HG02973 (cell line): ENCODE measurements at regions not wholly inside any gene's neighbourhood (a gene's known extent, or its start where the extent isn't known, plus 50 kb on each side); places are given as distances from the start of the nearest gene placed in this dataset.

Experiments used
- ATAC-seq: cut with Tn5 transposase; IDR thresholded peaks from one replicate; pipeline ENCODE4 v1.9.1; 2021; ENCODE audit warnings: moderate library complexity; ENCODE audit not compliant: unreplicated experiment

DNA sequence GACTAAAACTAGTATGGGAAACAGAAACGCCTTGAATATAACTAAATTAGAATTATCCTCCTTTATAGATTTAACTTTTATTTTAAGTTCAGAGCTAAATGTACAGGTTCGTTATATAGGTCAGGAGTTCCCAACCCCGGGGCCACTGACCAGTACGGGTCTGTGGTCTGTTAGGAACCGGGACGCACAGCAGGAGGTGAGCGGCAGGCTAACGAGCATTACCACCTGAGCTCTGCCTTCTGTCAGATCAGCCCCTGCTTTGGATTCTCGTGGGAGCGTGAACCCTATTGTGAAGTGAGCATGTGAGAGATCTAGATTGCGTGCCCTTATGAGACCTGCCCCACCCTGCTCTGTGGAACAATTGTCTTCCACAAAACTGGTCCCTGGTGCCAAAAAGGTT, 51.0 kb downstream of the FAT4 start:
- ATAC-seq: no peak

DNA sequence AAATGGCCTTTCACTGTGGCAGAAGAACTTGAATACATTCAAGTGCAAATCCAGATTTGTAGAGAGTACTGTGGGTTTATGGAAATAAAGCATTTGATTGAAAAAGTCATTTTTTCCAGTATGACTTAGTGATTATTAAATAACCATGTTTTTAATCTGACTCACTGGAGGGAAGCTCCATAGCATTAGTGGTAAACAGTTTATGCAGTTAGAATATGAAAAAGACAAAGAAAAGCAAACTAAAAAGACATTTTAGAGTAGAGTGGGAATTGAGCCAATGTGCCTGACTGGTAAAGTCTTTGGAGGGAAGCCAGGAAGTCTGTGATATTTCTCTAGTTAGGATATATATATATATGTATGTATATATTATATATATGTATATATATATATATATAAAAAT, 53.4 kb downstream of the FAT4 start:
- no peak for ATAC-seq

DNA sequence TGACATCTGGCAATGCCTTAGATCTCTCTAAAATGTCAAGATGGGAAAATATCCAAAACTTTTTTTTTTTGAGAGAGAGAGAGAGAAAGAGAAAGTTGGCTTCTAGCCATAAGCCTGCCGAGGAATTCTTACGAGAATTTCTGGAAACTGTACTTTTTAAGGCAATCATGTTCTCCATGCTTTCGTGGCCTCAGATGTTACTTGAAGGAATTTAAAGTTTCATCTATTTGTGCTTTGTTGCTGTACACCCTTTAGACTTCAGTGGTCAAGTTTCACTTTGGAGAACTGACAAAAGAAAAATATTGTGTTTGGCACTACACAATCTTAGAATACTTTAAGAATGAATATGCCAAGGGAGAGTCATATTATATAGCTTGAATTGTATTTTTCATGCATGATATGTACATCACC, 53.9 kb downstream of the FAT4 start:
- no peak for ATAC-seq

DNA sequence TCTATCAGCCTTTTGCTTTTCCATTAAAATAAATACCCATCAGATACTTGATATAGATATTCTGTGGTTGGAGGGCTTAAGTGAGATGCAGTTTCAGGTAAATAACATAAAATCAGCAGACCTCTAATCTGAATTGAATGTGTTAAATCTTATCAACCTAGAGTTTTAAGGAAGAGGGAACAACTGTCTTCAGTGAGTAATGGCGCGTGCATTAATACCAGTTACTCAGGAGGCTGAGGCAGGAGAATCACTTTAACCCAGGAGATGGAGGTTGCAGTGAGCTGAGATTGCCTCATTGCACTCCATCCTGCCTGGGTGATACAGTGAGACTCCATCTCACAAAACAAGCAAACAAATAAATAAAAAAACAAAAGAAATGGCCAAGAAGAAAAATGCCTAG, 54.3 kb downstream of the FAT4 start:
- ATAC-seq: no peak

DNA sequence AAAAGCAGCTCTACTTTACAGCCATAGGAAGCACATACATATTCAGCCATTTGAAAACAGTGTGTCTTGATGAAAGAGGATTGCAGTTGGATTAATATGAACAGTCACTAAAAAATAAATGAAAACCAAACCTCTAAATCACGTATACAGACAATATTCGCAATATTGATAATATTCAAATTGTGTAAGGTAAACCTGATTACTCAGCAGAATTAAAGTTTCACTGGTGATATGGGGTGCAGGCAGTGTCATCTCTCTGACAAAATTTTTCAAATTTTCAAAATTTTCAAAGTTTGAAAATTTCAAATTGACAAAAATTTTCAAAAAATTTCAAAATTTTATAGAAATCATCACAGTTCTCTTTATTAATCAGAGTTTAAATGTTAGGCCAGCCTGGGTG, 55.7 kb downstream of the FAT4 start:
- ATAC-seq: no peak

DNA sequence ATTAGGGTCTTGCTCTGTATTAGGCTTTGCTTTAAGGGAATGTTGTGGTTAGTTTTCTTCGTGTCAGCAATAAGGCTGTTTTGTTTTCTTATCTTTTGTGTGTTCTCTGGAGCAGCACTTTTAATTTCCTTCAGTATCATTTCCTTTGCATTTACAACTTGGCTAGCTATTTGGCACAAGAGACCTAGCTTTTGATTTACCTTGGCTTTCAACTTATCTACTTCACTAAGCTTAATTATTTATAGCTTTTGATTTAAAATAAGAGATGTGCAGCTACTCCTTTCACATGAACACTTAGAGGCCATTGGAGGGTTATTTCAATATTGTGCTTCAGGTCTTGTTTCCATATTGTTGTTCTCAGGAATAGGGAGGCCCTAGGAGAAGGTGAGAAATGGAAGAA, 68.2 kb downstream of the FAT4 start:
- ATAC-seq: no peak

DNA sequence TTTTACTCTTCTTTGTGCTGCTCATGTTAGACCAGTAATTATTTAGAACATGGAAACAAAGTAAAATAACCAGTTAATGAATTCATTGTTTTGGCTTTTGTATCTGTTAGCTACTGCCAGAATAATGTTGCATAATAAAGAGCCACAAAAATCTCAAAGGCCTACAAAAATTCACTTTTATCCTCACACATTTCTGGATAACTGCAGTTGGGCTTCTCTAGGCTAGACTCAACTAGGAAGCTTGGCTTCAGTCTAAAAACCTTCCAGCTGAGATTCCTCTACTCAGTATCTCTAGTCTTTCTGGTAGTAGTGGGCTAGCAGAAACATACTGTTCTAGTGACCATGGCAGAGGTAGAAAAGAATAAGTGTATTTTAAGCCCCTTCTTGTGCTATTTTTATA, 73.0 kb downstream of the FAT4 start:
- ATAC-seq: no peak

DNA sequence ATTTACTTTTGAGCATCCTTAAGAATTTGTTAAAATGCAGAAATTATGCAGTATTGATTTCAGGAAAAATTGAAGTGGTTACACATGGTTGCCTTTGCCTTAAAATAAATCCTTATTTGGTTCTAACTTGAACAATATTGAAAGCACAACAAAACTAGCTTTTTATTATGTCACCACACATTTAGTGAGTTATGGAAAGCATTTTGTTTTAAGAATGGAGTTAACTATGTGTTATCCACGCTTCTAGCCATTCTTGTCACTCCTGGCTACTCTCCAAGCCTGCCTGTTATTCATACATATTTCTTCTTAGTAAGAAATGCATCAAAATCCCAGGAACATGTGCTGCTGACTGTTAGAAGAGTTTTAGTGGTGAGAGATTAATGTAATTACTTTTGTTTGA, 73.9 kb downstream of the FAT4 start:
- no peak for ATAC-seq

DNA sequence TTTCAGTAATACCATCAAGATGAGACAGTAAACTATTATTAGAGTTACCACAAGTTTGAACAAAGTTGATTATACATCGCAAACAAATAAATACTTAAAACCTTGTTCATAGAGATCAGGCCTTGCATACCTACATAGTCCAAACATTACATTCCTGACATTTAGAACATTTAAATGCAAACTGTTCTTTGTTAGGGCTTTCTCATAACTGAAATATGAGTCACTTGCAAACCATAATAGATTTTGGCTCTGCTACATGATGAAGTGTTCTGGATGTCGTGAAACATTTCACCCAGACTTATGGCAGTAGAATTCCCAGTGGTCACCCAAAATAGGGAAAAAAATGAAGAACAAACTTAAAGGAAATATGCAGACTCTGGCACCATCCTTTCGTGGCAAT, 75.0 kb downstream of the FAT4 start:
- ATAC-seq: no peak

DNA sequence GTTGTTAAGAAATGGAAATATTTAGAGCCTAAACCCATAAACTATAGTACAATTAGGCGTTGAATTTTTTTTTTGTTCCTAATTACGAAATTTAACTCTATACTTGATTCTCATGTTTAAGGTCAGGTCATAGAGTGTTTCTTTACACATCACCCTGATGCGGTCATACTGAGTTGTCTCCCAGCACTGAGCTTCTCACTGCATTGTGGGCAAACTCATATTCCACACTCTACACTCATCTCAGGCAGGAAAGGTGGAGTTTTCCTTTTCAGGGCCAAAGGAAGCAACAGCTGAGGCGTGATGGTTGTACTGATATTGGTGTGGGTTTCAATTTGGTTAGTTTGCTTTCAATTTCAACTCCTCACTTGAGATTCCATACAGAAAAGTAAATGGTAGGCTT, 75.4 kb downstream of the FAT4 start:
- ATAC-seq: no peak

DNA sequence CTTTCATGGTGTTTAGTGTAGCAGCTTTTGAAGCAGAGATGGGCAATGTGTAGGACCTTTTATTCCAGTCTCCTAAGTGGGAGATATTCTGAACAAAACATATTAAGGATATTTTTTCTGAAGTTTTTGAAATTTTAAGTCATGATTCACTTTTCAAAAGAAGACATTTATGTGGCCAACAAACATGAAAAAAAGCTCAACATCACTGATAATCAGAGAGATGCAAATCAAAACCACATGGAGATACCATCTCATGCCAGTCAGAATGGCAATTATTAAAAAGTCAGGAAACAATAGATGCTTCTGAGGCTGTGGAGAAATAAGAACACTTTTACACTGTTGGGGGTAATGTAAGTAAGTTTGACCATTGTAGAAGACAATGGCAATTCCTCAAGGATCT, 76.0 kb downstream of the FAT4 start:
- no peak for ATAC-seq

DNA sequence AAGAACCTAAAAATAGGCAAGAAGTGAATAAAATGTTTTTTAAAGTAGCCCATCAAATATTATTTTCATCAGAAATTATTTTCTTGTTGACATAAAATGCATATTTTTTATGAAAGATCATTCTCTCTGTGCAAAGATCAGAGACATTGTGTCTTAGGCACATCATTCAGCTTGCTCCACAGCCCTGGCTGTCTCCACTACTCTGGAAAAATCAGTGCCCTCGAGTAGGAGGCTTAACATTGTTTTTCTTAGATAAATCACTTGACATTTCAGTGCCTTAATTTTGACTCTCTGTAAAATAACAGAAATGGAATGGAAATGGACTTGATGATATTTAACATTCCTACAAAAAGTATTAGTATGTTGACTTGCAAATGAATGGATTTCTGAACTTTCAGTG, 77.9 kb downstream of the FAT4 start:
- no peak for ATAC-seq

DNA sequence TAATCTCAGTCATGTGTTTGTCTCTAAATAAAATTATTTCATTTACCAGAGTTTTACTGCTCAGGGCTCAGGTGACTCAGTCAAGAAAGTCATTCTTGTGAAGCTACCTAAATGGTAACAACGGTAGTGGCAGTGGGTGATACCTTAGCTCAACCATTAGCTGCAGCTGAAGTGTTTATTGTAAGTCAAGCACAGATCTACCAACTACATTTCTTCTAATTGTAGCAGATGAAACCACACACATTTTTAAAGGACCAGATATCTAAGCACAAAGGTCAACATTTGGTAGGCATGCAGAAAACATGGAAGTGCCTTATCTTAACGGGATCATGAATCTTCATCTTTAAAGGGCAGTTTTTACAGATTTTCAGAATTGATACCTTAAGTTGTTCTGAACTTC, 79.1 kb downstream of the FAT4 start:
- no peak for ATAC-seq

DNA sequence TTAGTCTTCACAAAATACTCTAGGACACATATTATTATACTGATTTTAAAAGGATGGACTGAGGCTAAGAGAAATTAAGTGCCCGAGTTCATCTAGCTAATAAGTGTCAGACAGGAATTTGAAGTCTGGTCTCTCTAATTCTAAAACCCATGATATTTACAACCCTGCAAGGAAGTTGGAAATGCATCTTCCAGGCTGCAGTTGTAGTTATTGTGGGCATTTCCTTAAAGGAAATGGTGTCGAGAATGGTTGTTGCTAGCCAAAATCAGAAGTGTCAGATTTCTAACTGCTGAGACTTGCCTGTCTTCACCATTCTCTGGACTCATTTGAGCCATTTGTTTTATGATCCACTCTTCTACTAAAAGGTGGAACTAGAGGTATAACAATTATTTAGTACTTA, 82.5 kb downstream of the FAT4 start:
- no peak for ATAC-seq

DNA sequence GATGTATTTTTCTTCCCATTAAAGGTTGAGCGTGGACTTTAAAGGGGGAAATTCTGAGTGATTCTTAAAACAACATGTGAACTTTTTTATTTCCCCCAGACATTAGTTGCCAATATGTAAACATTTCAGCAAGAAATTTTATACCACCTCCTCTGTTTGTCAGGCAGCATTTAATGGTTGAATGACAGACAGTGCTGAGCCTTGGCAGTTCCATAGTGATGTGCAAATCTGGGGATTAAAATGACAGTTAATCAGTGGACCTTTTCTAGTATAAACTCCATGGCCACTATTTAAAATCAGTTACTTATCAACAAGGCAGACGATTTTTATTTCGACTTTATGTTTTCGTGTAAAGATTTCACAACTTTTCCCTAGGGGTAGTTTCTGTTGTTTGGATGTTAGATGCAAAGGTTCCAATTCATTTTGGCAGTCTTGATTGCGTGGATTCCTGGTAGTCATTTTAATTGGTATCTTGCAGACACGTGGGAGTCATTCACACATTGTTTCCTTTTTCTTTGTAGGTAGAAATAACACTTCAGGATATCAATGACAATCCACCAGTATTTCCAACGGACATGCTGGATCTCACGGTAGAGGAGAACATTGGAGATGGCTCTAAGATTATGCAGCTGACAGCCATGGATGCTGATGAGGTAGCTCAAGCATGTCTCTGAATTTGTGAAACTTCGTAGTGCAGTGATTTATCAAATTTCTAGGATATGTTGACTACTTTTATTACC, 83.7 kb downstream of the FAT4 start:
- no peak for ATAC-seq

DNA sequence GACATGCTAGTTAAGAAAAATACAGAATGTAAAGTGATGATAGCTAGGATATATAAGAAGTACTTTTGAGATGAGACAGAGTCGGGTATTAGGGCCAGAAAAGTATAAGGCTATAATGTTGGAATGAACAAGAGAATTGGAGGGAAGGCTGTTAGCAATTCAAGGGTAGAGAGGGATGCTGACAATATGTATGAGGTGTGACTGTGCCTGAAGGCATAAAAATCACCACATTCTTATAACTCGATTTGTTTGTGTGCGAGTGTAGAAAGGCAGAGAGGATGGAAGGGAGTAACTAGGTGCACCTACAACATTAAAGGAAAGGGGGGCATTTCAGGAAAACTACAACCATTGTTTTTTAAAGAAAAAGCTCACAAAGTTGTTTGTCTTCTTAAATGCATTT, 86.0 kb downstream of the FAT4 start:
- ATAC-seq: no peak

DNA sequence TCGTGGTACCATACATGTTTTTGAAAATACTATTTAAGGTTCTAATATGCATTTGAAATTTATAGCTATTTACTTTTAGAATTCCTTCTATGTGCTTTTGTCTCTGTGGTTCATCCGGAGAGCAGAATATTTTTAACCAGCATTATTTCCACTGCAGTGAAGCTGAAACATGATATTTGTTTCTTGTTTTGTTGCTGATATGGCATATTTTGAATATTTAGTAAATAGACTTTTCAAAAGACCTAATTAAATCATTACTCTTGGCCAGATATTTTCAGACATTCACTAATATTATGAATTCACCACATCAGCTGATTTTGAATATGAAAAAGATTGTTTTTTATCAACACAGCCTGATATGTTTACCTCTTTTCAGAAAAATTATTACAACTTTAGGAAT, 87.0 kb downstream of the FAT4 start:
- no peak for ATAC-seq

DNA sequence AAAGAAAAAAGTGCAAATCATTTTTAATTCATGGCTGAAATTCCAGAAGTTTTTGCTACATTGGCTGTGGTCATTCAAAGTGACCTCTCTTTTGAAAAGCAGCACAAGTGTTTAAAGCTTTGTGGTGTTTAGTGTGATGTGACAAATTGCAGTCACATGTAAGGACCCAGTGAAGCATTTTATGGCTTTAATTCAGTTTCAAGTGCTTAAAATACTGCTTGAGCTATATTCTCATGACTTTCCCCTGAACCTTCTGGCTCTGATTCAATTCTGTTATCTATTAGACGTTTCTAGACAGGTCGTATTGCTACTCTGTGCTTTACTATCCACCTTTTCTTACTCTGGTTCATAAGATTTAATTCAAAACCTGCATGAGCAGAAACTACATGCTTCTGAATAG, 105.8 kb downstream of the FAT4 start:
- ATAC-seq: no peak

DNA sequence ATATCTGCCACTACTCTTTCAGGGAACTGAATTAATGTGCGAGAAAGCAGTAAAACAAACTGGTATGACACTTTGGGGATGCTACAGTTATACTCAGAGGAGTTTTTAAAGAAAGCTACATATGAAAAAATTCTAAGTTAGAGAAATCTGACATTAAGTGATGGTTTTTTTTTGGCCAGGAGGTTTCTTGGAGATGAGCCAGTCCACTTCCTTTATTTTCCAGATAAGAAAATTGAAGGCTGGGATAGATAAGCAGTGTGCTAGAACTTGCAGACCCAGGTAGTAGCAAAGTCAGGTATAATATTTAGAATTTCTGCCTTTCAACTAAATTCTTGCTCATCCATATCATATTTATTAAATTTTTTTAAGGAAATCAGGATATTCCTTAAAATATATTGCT, 106.8 kb downstream of the FAT4 start:
- ATAC-seq: no peak

DNA sequence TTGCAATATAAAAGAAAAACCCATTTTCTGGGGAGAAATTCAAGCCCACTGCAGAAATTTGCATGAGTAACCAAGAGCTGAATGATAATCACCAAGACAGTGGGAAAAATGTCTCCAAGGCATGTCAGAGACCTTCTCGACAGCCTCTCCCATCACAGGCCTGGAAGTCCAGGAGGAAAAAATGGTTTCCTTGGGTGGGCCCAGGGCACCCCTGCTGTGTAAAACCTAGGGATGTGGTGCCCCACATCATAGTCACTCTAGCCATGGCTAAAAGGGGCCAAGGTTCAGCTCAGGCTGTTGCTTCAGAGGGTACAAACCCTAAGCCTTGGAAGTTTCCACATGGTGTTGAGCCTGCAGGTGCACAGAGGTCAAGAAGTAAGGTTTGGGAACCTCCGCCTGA, 108.4 kb downstream of the FAT4 start:
- no peak for ATAC-seq

DNA sequence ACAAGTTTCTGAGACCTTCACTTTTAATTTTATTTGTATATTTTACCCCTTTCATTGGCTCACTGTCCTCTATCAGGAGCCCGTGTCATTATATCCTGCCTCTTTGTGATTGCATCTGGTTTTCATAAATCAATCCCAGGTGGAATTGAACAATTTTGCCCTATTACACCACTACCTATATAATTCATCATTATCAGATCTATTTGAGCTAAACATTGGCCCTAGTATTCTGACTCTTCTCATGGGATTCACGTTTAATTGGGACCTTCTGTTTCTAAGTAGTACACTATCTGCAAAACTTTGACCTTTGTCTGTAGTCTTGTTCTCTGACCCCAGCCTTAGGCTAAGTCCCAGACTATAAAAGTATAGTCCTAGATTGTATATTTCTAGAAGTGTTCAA, 114.1 kb downstream of the FAT4 start:
- no peak for ATAC-seq

DNA sequence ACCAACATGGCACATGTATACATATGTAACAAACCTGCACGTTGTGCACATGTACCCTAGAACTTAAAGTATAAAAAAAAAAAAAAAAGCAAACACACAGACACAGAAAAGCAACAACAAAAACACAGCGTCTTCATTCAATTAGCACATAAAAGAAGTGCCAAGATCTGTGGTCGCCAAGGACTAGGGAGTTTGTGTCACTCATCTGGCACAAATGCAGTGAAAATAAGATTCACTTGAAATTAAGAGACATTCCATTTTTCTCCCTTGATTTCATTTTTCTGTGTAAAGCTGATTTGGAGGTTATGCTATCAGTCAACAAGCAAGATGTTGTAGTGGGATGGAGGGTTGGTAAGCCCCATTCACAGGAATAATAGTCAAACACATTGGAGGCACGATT, 115.3 kb downstream of the FAT4 start:
- no peak for ATAC-seq

DNA sequence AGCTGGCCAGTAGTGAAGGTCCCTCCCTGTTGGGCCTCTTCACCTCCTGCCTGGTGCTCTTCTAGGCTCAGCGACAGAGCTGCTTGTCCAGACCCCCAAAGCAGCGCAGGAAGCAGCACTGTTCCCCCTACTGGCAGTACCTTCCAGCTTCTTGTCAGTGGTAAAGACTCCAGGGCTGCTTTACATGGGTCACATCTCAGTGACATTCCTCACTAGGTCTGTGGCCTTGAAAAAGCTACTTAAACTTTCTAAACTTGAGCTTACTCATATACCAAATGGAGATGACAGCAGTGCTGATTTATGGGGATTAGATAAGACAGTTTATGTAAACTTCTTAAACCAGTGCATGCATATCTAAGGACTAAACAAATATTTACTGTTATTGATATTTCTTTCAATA, 117.3 kb downstream of the FAT4 start:
- ATAC-seq: no peak

DNA sequence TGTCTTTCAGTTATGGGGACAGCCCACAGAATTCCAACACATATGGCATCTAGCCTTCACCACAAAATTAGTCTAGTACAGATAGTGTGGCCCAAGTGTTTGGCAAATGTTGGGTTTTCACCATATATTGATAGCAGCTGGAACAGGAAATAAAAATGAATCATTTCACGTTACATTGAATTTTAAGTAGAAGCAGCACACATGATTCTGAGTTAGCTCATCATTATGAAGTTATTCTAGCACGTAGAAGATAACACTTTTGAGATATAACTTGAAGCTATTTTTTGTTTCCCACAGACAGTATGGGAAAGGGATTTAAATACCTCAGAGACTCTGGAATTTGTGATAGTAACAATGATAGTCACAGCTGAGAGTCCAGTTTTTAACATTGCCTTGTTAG, 118.7 kb downstream of the FAT4 start:
- no peak for ATAC-seq
